GM13977 (cell line): ENCODE measurements at regions not wholly inside any gene's neighbourhood (a gene's known extent, or its start where the extent isn't known, plus 50 kb on each side); places are given as distances from the start of the nearest gene placed in this dataset.

Experiments
- DNase-seq: peaks from one replicate; pipeline ENCODE4 v3.0.0; 2012; ENCODE audit warnings: low spot score
- CTCF ChIP-seq: IDR thresholded peaks from 2 replicates; pipeline ENCODE4 v1.5.1; 2012; ENCODE audit warnings: mild to moderate bottlenecking, control low read depth; ENCODE audit not compliant: insufficient read depth; ENCODE audit errors: extremely low read depth, missing control alignments
- in situ Hi-C: fragments of 300-500 bp; cut with MboI; formaldehyde crosslinking; loops from one replicate; pipeline ENCODE4 v1.12.0; 2022; ENCODE audit warnings: low sequenced_read_pairs, low pct_unique_long_range_greater_than_20kb, mixed read lengths, inconsistent platforms; ENCODE audit not compliant: unreplicated experiment

GRCh38 chr4:18442957-18443356 lies 421.4 kb upstream of the LCORL start:
- TF ChIP-seq CTCF: no peak
- no peak for DNase-seq
- in situ Hi-C loops: no loop called here

GRCh38 chr4:18441676-18442075 lies 420.1 kb upstream of the LCORL start:
- DNase-seq: no peak
- no peak for TF ChIP-seq CTCF
- in situ Hi-C loops: no loop called here

GRCh38 chr4:18441203-18441590 lies 419.6 kb upstream of the LCORL start:
- TF ChIP-seq CTCF: no peak
- no peak for DNase-seq
- in situ Hi-C loops: no loop called here

- in situ Hi-C loops: no loop called here
- no peak for DNase-seq
- TF ChIP-seq CTCF: no peak
These were observed 419.1 kb upstream of the LCORL start for GRCh38 chr4:18440527-18441202.

GRCh38 chr4:18439311-18439710 lies 417.8 kb upstream of the LCORL start:
- TF ChIP-seq CTCF: no peak
- in situ Hi-C loops: no loop called here
- no peak for DNase-seq

GRCh38 chr4:18435781-18436180 lies 414.2 kb upstream of the LCORL start:
- TF ChIP-seq CTCF: no peak
- no peak for DNase-seq
- in situ Hi-C loops: no loop called here
